SK-N-SH treated with all-trans-retinoic acid at 6 μM for 48 hours (cell line): ENCODE measurements at regions not wholly inside any gene's neighbourhood (a gene's known extent, or its start where the extent isn't known, plus 50 kb on each side); places are given as distances from the start of the nearest gene placed in this dataset.

Experiments used
- ATAC-seq: fragments of 200-7000 bp; cut with Tn5 transposase; 3 replicates; pipeline ENCODE4 v1.9.1; 2020; ENCODE audit warnings: mild to moderate bottlenecking, moderate library complexity
- ARNTL ChIP-seq: fragments of 450-650 bp; formaldehyde crosslinking; IDR thresholded peaks from 2 replicates; pipeline ENCODE4 v1.5.0; 2020; ENCODE audit warnings: low read depth, mild to moderate bottlenecking, moderate library complexity, borderline replicate concordance
- BACH2 ChIP-seq: fragments of 250-450 bp; sonication (Bioruptor Pico); IDR thresholded peaks from 2 replicates; pipeline ENCODE4 v1.9.0; 2021; ENCODE audit warnings: mild to moderate bottlenecking, borderline replicate concordance
- CREB5 ChIP-seq: fragments of 250-450 bp; sonication (Bioruptor Pico); IDR thresholded peaks from 2 replicates; pipeline ENCODE4 v1.5.1; 2020; ENCODE audit warnings: low read depth, mild to moderate bottlenecking, moderate library complexity
- CSDC2 ChIP-seq: fragments of 250-450 bp; sonication (Bioruptor Pico); IDR thresholded peaks from 2 replicates; pipeline ENCODE4 v1.5.0; 2020; ENCODE audit warnings: mild to moderate bottlenecking, moderate library complexity
- CSRNP3 ChIP-seq: fragments of 250-450 bp; sonication (Bioruptor Pico); IDR thresholded peaks from 2 replicates; pipeline ENCODE4 v1.5.1; 2021; ENCODE audit warnings: mild to moderate bottlenecking, moderate library complexity
- ESRRG ChIP-seq: fragments of 250-450 bp; sonication (Bioruptor Pico); IDR thresholded peaks from 2 replicates; pipeline ENCODE4 v1.6.1; 2021; ENCODE audit warnings: mild to moderate bottlenecking
- GLIS3 ChIP-seq: fragments of 250-450 bp; sonication (Bioruptor Pico); IDR thresholded peaks from 2 replicates; pipeline ENCODE4 v1.5.0; 2020; ENCODE audit warnings: mild to moderate bottlenecking, moderate library complexity
- ISL1 ChIP-seq: fragments of 250-450 bp; sonication (Bioruptor Pico); IDR thresholded peaks from 2 replicates; pipeline ENCODE4 v2.1.2; 2022; ENCODE audit warnings: mild to moderate bottlenecking, moderate library complexity
- OSR1 ChIP-seq: fragments of 250-450 bp; sonication (Bioruptor Pico); IDR thresholded peaks from 2 replicates; pipeline ENCODE4 v1.8.0; 2022; ENCODE audit warnings: moderate library complexity, mild to moderate bottlenecking, inconsistent platforms
- POU6F1 ChIP-seq: fragments of 250-450 bp; sonication (Bioruptor Pico); IDR thresholded peaks from 2 replicates; pipeline ENCODE4 v1.8.0; 2021; ENCODE audit warnings: low read depth, mild to moderate bottlenecking, moderate library complexity, borderline replicate concordance
- PPARA ChIP-seq: fragments of 250-450 bp; sonication (Bioruptor Pico); IDR thresholded peaks from 2 replicates; pipeline ENCODE4 v1.5.0; 2020; ENCODE audit warnings: mild to moderate bottlenecking, borderline replicate concordance
- RARB ChIP-seq: fragments of 250-450 bp; sonication (Bioruptor Pico); IDR thresholded peaks from 2 replicates; pipeline ENCODE4 v1.8.0; 2021; ENCODE audit warnings: mild to moderate bottlenecking, moderate library complexity
- SNAI2 ChIP-seq: fragments of 250-450 bp; sonication (Bioruptor Pico); IDR thresholded peaks from 2 replicates; pipeline ENCODE4 v1.5.0; 2020; ENCODE audit warnings: mild to moderate bottlenecking, moderate library complexity
- TCF4 ChIP-seq: fragments of 250-450 bp; sonication (Bioruptor Pico); IDR thresholded peaks from 2 replicates; pipeline ENCODE4 v1.8.0; 2021; ENCODE audit warnings: mild to moderate bottlenecking, moderate library complexity, borderline replicate concordance
- TOX ChIP-seq: fragments of 250-450 bp; sonication (Bioruptor Pico); IDR thresholded peaks from 2 replicates; pipeline ENCODE4 v1.8.0; 2021; ENCODE audit warnings: mild to moderate bottlenecking, moderate library complexity, borderline replicate concordance
- TSHZ2 ChIP-seq: fragments of 250-450 bp; sonication (Bioruptor Pico); IDR thresholded peaks from 2 replicates; pipeline ENCODE4 v1.5.0; 2020; ENCODE audit warnings: mild to moderate bottlenecking, moderate library complexity
- ZC3H10 ChIP-seq: fragments of 250-450 bp; sonication (Bioruptor Pico); IDR thresholded peaks from 2 replicates; pipeline ENCODE4 v1.5.1; 2021; ENCODE audit warnings: mild to moderate bottlenecking, moderate library complexity
- ZFP3 ChIP-seq: fragments of 250-450 bp; sonication (Bioruptor Pico); IDR thresholded peaks from 2 replicates; pipeline ENCODE4 v1.5.0; 2020; ENCODE audit warnings: mild to moderate bottlenecking, moderate library complexity
- ZFP30 ChIP-seq: fragments of 450-650 bp; formaldehyde crosslinking; IDR thresholded peaks from 2 replicates; pipeline ENCODE4 v1.5.0; 2022; ENCODE audit warnings: mild to moderate bottlenecking, moderate library complexity
- ZNF565 ChIP-seq: fragments of 450-650 bp; formaldehyde crosslinking; conservative IDR thresholded peaks from 2 replicates; pipeline ENCODE4 v1.5.0; 2020; ENCODE audit warnings: low read depth, mild to moderate bottlenecking, moderate library complexity
- ZNF70 ChIP-seq: fragments of 450-650 bp; formaldehyde crosslinking; IDR thresholded peaks from 2 replicates; pipeline ENCODE4 v1.5.0; 2020; ENCODE audit warnings: mild to moderate bottlenecking, moderate library complexity
- ZNF8 ChIP-seq: fragments of 450-650 bp; formaldehyde crosslinking; IDR thresholded peaks from 2 replicates; pipeline ENCODE4 v1.5.0; 2020; ENCODE audit warnings: mild to moderate bottlenecking, moderate library complexity

DNA sequence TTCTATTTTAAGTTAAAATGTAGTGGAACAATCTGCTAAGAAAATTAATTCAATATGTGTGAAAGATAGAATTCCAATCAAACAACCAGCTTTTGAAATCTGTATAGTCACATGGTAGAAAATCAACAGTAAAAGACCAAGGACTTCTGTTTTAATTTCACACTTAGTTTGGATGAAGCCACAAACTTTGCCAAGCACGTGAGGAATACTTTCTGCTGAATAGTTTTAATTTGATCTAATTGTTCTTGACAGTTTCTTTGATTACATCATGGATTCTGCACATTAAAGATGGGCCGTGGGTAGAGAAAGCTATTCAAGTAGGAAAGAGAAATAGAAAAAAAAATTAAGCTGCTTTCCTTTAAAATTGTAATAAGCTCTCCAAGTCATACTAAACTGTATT lies 137.9 kb upstream of the FAM241A start:
- TF ChIP-seq ESRRG (CRISPR knock-in tag) = no peak
- TF ChIP-seq ZNF565 (CRISPR knock-in tag) = no peak
- TF ChIP-seq RARB = no peak
- TF ChIP-seq CSDC2 = no peak
- TF ChIP-seq ARNTL (CRISPR knock-in tag) = no peak
- TF ChIP-seq TSHZ2 = no peak
- TF ChIP-seq TOX (CRISPR knock-in tag) = no peak
- TF ChIP-seq ZFP30 (CRISPR knock-in tag) = no peak
- no peak for TF ChIP-seq ZC3H10 (CRISPR knock-in tag)
- no peak for TF ChIP-seq ZNF8 (CRISPR knock-in tag)
- no peak for TF ChIP-seq ISL1 (CRISPR knock-in tag)
- TF ChIP-seq SNAI2 (CRISPR knock-in tag) = no peak
- TF ChIP-seq ZNF70 (CRISPR knock-in tag) = no peak
- no peak for TF ChIP-seq BACH2 (CRISPR knock-in tag)
- TF ChIP-seq, all 23 proteins: peak for 0
- no peak for ATAC-seq

DNA sequence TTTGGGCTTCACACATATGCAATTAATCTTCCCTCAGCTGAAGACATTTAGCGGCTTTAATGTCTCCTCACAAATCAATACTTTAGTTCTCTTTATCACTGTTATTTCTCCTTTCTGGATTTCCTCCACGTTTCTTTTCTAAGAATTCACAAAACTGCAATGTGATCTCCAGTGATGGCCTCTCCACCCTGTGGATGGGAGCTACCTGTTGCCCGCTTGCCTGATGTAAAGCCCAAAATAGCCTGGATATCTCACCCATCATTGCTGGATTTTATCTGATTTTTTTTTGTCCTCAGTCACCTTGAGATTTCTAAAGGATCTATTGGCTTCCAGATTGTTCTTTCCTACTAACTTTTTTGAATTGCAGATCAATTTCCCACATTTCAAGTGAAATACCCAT lies 129.3 kb upstream of the FAM241A start:
- no peak for ATAC-seq

DNA sequence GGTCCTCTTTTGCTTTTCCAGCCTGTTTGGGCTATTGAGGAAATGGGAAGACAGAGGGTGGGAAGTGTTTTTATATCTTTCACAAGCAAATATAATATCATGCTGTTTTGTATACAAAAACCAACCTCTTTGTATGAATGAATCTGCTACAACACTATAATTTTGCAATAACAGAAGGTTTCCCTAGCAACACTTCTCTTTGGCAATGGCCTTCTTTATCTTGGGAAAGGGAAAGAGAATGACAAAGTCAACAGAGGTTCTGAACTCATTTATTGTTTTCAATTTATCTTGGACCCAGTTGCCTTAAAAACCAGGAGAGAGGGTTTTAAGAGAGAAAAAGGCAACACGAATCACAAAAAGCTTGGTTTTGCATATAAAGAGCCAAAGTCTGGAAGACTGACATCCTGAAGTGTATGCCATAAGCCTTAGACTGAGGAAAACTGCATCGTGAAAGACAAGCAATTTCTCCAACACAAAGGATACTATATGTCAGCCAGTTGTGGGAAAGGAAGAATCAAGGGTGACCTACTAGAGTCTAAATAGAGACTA lies 121.8 kb upstream of the FAM241A start:
- ATAC-seq = no peak
- TF ChIP-seq GLIS3 (no peak), PPARA (no peak), ZNF8 (CRISPR knock-in tag) (no peak), POU6F1 (CRISPR knock-in tag) (no peak), BACH2 (CRISPR knock-in tag) (no peak), TCF4 (CRISPR knock-in tag) (no peak), ISL1 (CRISPR knock-in tag) (no peak), ARNTL (CRISPR knock-in tag) (no peak), ZFP3 (CRISPR knock-in tag) (no peak), ESRRG (CRISPR knock-in tag) (no peak), ZFP30 (CRISPR knock-in tag) (no peak), SNAI2 (CRISPR knock-in tag) (no peak), TSHZ2 (no peak), ZNF565 (CRISPR knock-in tag) (no peak), ZC3H10 (CRISPR knock-in tag) (no peak), CSRNP3 (CRISPR knock-in tag) (no peak), ZNF70 (CRISPR knock-in tag) (no peak), TOX (CRISPR knock-in tag) (no peak), RARB (no peak), CREB5 (CRISPR knock-in tag) (no peak)

More for the DNA sequence above, 129.3 kb upstream of the FAM241A start:
- TF ChIP-seq PPARA (no peak), ZNF70 (CRISPR knock-in tag) (no peak), OSR1 (CRISPR knock-in tag) (no peak), POU6F1 (CRISPR knock-in tag) (no peak)
- TF ChIP-seq, all 23 proteins: peak for 0
